ENCODE measurements at regions not wholly inside any gene's neighbourhood (a gene's known extent, or its start where the extent isn't known, plus 50 kb on each side); places are given as distances from the start of the nearest gene placed in this dataset.

- FAIRE-seq (no peak), DNase-seq (ENCODE audit: extremely low spot score, insufficient read length, low read depth) (no peak)
Measured at GRCh38 chr18:73218293-73218692, 350.5 kb upstream of the NETO1 start.

GRCh38 chr18:73214970-73215369 is 347.2 kb upstream of the NETO1 start:
- FAIRE-seq: no peak

GRCh38 chr18:73212442-73212841 is 344.7 kb upstream of the NETO1 start:
- FAIRE-seq (no peak), DNase-seq (ENCODE audit: extremely low spot score, insufficient read length, low read depth) (no peak)

More at GRCh38 chr18:73214970-73215369, 347.2 kb upstream of the NETO1 start:
- no peak for DNase-seq (ENCODE audit: extremely low spot score, insufficient read length, low read depth)

- no peak for FAIRE-seq
- DNase-seq (ENCODE audit: extremely low spot score, insufficient read length, low read depth): no peak
Measured at GRCh38 chr18:73201940-73202339, 334.2 kb upstream of the NETO1 start.

- no peak for FAIRE-seq
- DNase-seq (ENCODE audit: extremely low spot score, insufficient read length, low read depth): no peak
Measured at GRCh38 chr18:73199151-73199550, 331.4 kb upstream of the NETO1 start.

GRCh38 chr18:73189718-73190117 is 321.9 kb upstream of the NETO1 start:
- no peak for FAIRE-seq

GRCh38 chr18:73168236-73168635 is 300.4 kb upstream of the NETO1 start:
- DNase-seq (ENCODE audit: extremely low spot score, insufficient read length, low read depth) (no peak), FAIRE-seq (no peak)

More at GRCh38 chr18:73189718-73190117, 321.9 kb upstream of the NETO1 start:
- no peak for DNase-seq (ENCODE audit: extremely low spot score, insufficient read length, low read depth)

GRCh38 chr18:73164430-73164829 is 296.6 kb upstream of the NETO1 start:
- FAIRE-seq (no peak), DNase-seq (ENCODE audit: extremely low spot score, insufficient read length, low read depth) (no peak)

- FAIRE-seq: no peak
Measured at GRCh38 chr18:73163236-73163635, 295.4 kb upstream of the NETO1 start.

GRCh38 chr18:73156117-73156516 is 288.3 kb upstream of the NETO1 start:
- no peak for DNase-seq (ENCODE audit: extremely low spot score, insufficient read length, low read depth)
- FAIRE-seq: no peak

More at GRCh38 chr18:73163236-73163635, 295.4 kb upstream of the NETO1 start:
- DNase-seq (ENCODE audit: extremely low spot score, insufficient read length, low read depth): no peak

- no peak for DNase-seq (ENCODE audit: extremely low spot score, insufficient read length, low read depth)
- no peak for FAIRE-seq
Measured at GRCh38 chr18:73153271-73153670, 285.5 kb upstream of the NETO1 start.

GRCh38 chr18:73151086-73151485 is 283.3 kb upstream of the NETO1 start:
- no peak for FAIRE-seq
- DNase-seq (ENCODE audit: extremely low spot score, insufficient read length, low read depth): no peak

- FAIRE-seq (no peak), DNase-seq (ENCODE audit: extremely low spot score, insufficient read length, low read depth) (no peak)
Measured at GRCh38 chr18:73150199-73150598, 282.4 kb upstream of the NETO1 start.

- no peak for FAIRE-seq
Measured at GRCh38 chr18:73147590-73147989, 279.8 kb upstream of the NETO1 start.

GRCh38 chr18:73144030-73144429 is 276.2 kb upstream of the NETO1 start:
- FAIRE-seq: no peak
- no peak for DNase-seq (ENCODE audit: extremely low spot score, insufficient read length, low read depth)

More at GRCh38 chr18:73147590-73147989, 279.8 kb upstream of the NETO1 start:
- no peak for DNase-seq (ENCODE audit: extremely low spot score, insufficient read length, low read depth)

GRCh38 chr18:73136134-73136533 is 268.3 kb upstream of the NETO1 start:
- DNase-seq (ENCODE audit: extremely low spot score, insufficient read length, low read depth): peak; percentile 0

GRCh38 chr18:73124175-73124574 is 256.4 kb upstream of the NETO1 start:
- FAIRE-seq (no peak), DNase-seq (ENCODE audit: extremely low spot score, insufficient read length, low read depth) (no peak)

More at GRCh38 chr18:73136134-73136533, 268.3 kb upstream of the NETO1 start:
- FAIRE-seq: no peak

- DNase-seq (ENCODE audit: extremely low spot score, insufficient read length, low read depth) (no peak), FAIRE-seq (no peak)
Measured at GRCh38 chr18:73121207-73121606, 253.4 kb upstream of the NETO1 start.

GRCh38 chr18:73120626-73121025 is 252.8 kb upstream of the NETO1 start:
- DNase-seq (ENCODE audit: extremely low spot score, insufficient read length, low read depth) (no peak), FAIRE-seq (no peak)

- DNase-seq (ENCODE audit: extremely low spot score, insufficient read length, low read depth): no peak
- no peak for FAIRE-seq
Measured at GRCh38 chr18:73119574-73119973, 251.8 kb upstream of the NETO1 start.

GRCh38 chr18:73118121-73118816 is 250.5 kb upstream of the NETO1 start:
- FAIRE-seq: no peak
- no peak for DNase-seq (ENCODE audit: extremely low spot score, insufficient read length, low read depth)

- DNase-seq (ENCODE audit: extremely low spot score, insufficient read length, low read depth): no peak
- no peak for FAIRE-seq
Measured at GRCh38 chr18:73110307-73110706, 242.5 kb upstream of the NETO1 start.

All from GM18507 (cell line).